GM19395 (cell line): ENCODE measurements at regions not wholly inside any gene's neighbourhood (a gene's known extent, or its start where the extent isn't known, plus 50 kb on each side); places are given as distances from the start of the nearest gene placed in this dataset.

Experiments used
- ATAC-seq: cut with Tn5 transposase; IDR thresholded peaks from one replicate; pipeline ENCODE4 v1.9.1; 2021; ENCODE audit warnings: mild to moderate bottlenecking, moderate library complexity; ENCODE audit not compliant: unreplicated experiment

- no peak for ATAC-seq
Observed at GRCh38 chr6:1039191-1039590, 272.7 kb upstream of the FOXQ1 start.

GRCh38 chr6:1037430-1038202 lies 274.3 kb upstream of the FOXQ1 start:
- ATAC-seq = no peak

- no peak for ATAC-seq
Observed at GRCh38 chr6:1035401-1035800, 276.5 kb upstream of the FOXQ1 start.

- ATAC-seq = no peak
Observed at GRCh38 chr6:1031720-1032119, 280.2 kb upstream of the FOXQ1 start.

GRCh38 chr6:1029141-1029540 lies 282.8 kb upstream of the FOXQ1 start:
- ATAC-seq = no peak

GRCh38 chr6:1028723-1029122 lies 283.2 kb upstream of the FOXQ1 start:
- no peak for ATAC-seq

GRCh38 chr6:1027795-1028569 lies 283.9 kb upstream of the FOXQ1 start:
- ATAC-seq = no peak

GRCh38 chr6:1027109-1027794 lies 284.6 kb upstream of the FOXQ1 start:
- ATAC-seq = no peak

GRCh38 chr6:1025821-1026220 lies 286.1 kb upstream of the FOXQ1 start:
- no peak for ATAC-seq

- no peak for ATAC-seq
Observed at GRCh38 chr6:1024587-1024986, 287.3 kb upstream of the FOXQ1 start.

GRCh38 chr6:1024161-1024560 lies 287.7 kb upstream of the FOXQ1 start:
- ATAC-seq = no peak

GRCh38 chr6:1023229-1023628 lies 288.7 kb upstream of the FOXQ1 start:
- no peak for ATAC-seq

- no peak for ATAC-seq
Observed at GRCh38 chr6:1022719-1023118, 289.2 kb upstream of the FOXQ1 start.

GRCh38 chr6:1020837-1021236 lies 291.1 kb upstream of the FOXQ1 start:
- no peak for ATAC-seq

GRCh38 chr6:1020133-1020532 lies 291.8 kb upstream of the FOXQ1 start:
- no peak for ATAC-seq

- ATAC-seq = no peak
Observed at GRCh38 chr6:1018041-1018440, 293.9 kb upstream of the FOXQ1 start.

GRCh38 chr6:1016329-1017302 lies 295.3 kb upstream of the FOXQ1 start:
- ATAC-seq = no peak

- ATAC-seq = no peak
Observed at GRCh38 chr6:1015825-1016224, 296.1 kb upstream of the FOXQ1 start.

GRCh38 chr6:1014431-1014807 lies 297.5 kb upstream of the FOXQ1 start:
- no peak for ATAC-seq

GRCh38 chr6:1013656-1014430 lies 298.1 kb upstream of the FOXQ1 start:
- no peak for ATAC-seq
